Sigmoid colon (tissue), 6 donors: ENCODE measurements at regions not wholly inside any gene's neighbourhood (a gene's known extent, or its start where the extent isn't known, plus 50 kb on each side); places are given as distances from the start of the nearest gene placed in this dataset.

Source experiments
- DNase-seq: peaks from one replicate; pipeline ENCODE4 v3.0.0-alpha.2; 2019
- H3K27ac ChIP-seq, 4 donors: fragments of 200-600 bp; sonication (generic); one replicate each; pipeline ENCODE4 v1.5.1; 2016 to 2019; ENCODE audit warnings: mild to moderate bottlenecking in 1 of 4
- H3K27me3 ChIP-seq, 3 donors: fragments of 200-600 bp; sonication (generic); one replicate each; pipeline ENCODE4 v1.5.1; 2019; ENCODE audit warnings: mild to moderate bottlenecking in 1 of 3
- H3K36me3 ChIP-seq, 4 donors: fragments of 200-600 bp; sonication (generic); one replicate each; pipeline ENCODE4 v1.5.1; 2016 to 2019
- H3K4me1 ChIP-seq, 4 donors: fragments of 200-600 bp; sonication (generic); one replicate each; pipeline ENCODE4 v1.5.1; 2017 to 2019
- H3K4me3 ChIP-seq, 4 donors: fragments of 200-600 bp; sonication (generic); one replicate each; pipeline ENCODE4 v1.5.1; 2017 to 2019; ENCODE audit warnings: mild to moderate bottlenecking in 2 of 4, moderate library complexity in 1 of 4
- H3K9me3 ChIP-seq, 4 donors: fragments of 200-600 bp in 3 of 4; sonication (generic) in 3 of 4; one replicate each; pipeline versions ENCODE4 v1.5.1 to v1.6.1; 2013 to 2019
- CTCF ChIP-seq, 4 experiments: fragments of 450-650 bp in 3 of 4; fragments of 200-600 bp in 1 of 4; IDR thresholded peaks; one replicate each; pipeline ENCODE4 v1.5.1; 2016 to 2019; ENCODE audit warnings: antibody characterized with exemption in 4 of 4, mild to moderate bottlenecking in 3 of 4, moderate library complexity in 2 of 4
- EP300 ChIP-seq, 4 donors: sonication (generic); formaldehyde crosslinking; IDR thresholded peaks; one replicate each; pipeline ENCODE4 v1.6.1; 2017; ENCODE audit warnings: antibody characterized with exemption in 4 of 4
- POLR2A ChIP-seq, 2 donors: fragments of 450-650 bp; IDR thresholded peaks; one replicate each; pipeline ENCODE4 v1.6.1; 2016; ENCODE audit warnings: antibody characterized with exemption in 2 of 2, mild to moderate bottlenecking in 2 of 2, moderate library complexity in 2 of 2
- POLR2AphosphoS5 ChIP-seq, 4 donors: sonication (generic); formaldehyde crosslinking; IDR thresholded peaks; one replicate each; pipeline ENCODE4 v1.6.1; 2017; ENCODE audit warnings: antibody characterized with exemption in 4 of 4
- WGBS, 2 donors: extraction: QIAGEN DNeasy Blood & Tissue Kit; methylation state at CpG; one replicate each; pipeline ENCODE4 v1.1.7; 2013; 5-methylcytosine and 5-hydroxymethylcytosine counted together
- intact Hi-C: fragments of 100-400 bp; cut with DNase I; formaldehyde crosslinking; loops from one replicate; pipeline ENCODE4 v1.15.1; 2023
- donor health status: healthy with polysubstance abuse.
- donor health status: healthy.

GRCh38 chr18:46314011-46314410 is 209.8 kb downstream of the HAUS1 start:
- H3K4me3 ChIP-seq = no peak overlapping the region
- DNase-seq = no peak
- H3K36me3 ChIP-seq = no peaks in the 10 kb centered on the region
- 93 to 94% methylated on average over 7 of the region's 7 CpGs for WGBS, 2 donors
- H3K9me3 ChIP-seq = no peaks in the 10 kb centered on the region
- intact Hi-C loops = no loop called here
- no peaks in the 10 kb centered on the region for H3K27me3 ChIP-seq
- no peak overlapping the region for H3K27ac ChIP-seq
- no peaks in the 10 kb centered on the region for H3K4me1 ChIP-seq
- no peak for TF ChIP-seq CTCF (IDR thresholded peaks at IDR 0.05)
- no peak for TF ChIP-seq POLR2AphosphoS5 (IDR thresholded peaks at IDR 0.05)
- TF ChIP-seq EP300 (IDR thresholded peaks at IDR 0.05) = no peak
- no peak for TF ChIP-seq POLR2A (IDR thresholded peaks at IDR 0.05)

- intact Hi-C loops = no loop called here
- H3K27ac ChIP-seq = no peak overlapping the region
- TF ChIP-seq EP300 (IDR thresholded peaks at IDR 0.05) = no peak
- TF ChIP-seq POLR2AphosphoS5 (IDR thresholded peaks at IDR 0.05) = no peak
- TF ChIP-seq CTCF (IDR thresholded peaks at IDR 0.05) = no peak
- TF ChIP-seq POLR2A (IDR thresholded peaks at IDR 0.05) = no peak
- no peaks in the 10 kb centered on the region for H3K36me3 ChIP-seq
- no peak for DNase-seq
- H3K4me3 ChIP-seq = no peak overlapping the region
- 86 to 87% methylated on average over 2 of the region's 2 CpGs for WGBS, 2 donors
- no peaks in the 10 kb centered on the region for H3K4me1 ChIP-seq
- no peaks in the 10 kb centered on the region for H3K9me3 ChIP-seq
- no peaks in the 10 kb centered on the region for H3K27me3 ChIP-seq
Observed at GRCh38 chr18:46315161-46315560, 211.0 kb downstream of the HAUS1 start.

GRCh38 chr18:46318356-46318755 is 214.2 kb downstream of the HAUS1 start:
- no peaks in the 10 kb centered on the region for H3K4me1 ChIP-seq
- H3K4me3 ChIP-seq = no peak overlapping the region
- DNase-seq = no peak
- no peaks in the 10 kb centered on the region for H3K9me3 ChIP-seq
- intact Hi-C loops = no loop called here
- no peaks in the 10 kb centered on the region for H3K27me3 ChIP-seq
- 88 to 89% methylated on average over 5 of the region's 5 CpGs for WGBS, 2 donors
- H3K27ac ChIP-seq = no peak overlapping the region
- TF ChIP-seq POLR2A (IDR thresholded peaks at IDR 0.05) = no peak
- TF ChIP-seq POLR2AphosphoS5 (IDR thresholded peaks at IDR 0.05) = no peak
- TF ChIP-seq CTCF (IDR thresholded peaks at IDR 0.05) = no peak
- TF ChIP-seq EP300 (IDR thresholded peaks at IDR 0.05) = no peak
- H3K36me3 ChIP-seq = no peaks in the 10 kb centered on the region

- Histone ChIP-seq H3K4me1 (no peaks in the 10 kb centered on the region), H3K9me3 (no peaks in the 10 kb centered on the region), H3K27me3 (no peaks in the 10 kb centered on the region), H3K27ac (no peak overlapping the region), H3K4me3 (no peak overlapping the region), H3K36me3 (no peaks in the 10 kb centered on the region)
- 64 to 81% methylated on average over 1 of the region's 1 CpG for WGBS, 2 donors
- intact Hi-C loops = no loop called here
- no peak for TF ChIP-seq POLR2AphosphoS5 (IDR thresholded peaks at IDR 0.05)
- no peak for TF ChIP-seq EP300 (IDR thresholded peaks at IDR 0.05)
- no peak for TF ChIP-seq POLR2A (IDR thresholded peaks at IDR 0.05)
- TF ChIP-seq CTCF (IDR thresholded peaks at IDR 0.05) = no peak
- no peak for DNase-seq
Observed at GRCh38 chr18:46319783-46320182, 215.6 kb downstream of the HAUS1 start.

GRCh38 chr18:46320297-46320696 is 216.1 kb downstream of the HAUS1 start:
- H3K4me1 ChIP-seq = no peaks in the 10 kb centered on the region

More at GRCh38 chr18:46320297-46320696, 216.1 kb downstream of the HAUS1 start:
- 82 to 95% methylated on average over 4 of the region's 4 CpGs for WGBS, 2 donors
- intact Hi-C loops = no loop called here
- H3K4me3 ChIP-seq = no peak overlapping the region
- DNase-seq = no peak
- no peaks in the 10 kb centered on the region for H3K27me3 ChIP-seq
- no peak overlapping the region for H3K27ac ChIP-seq
- no peaks in the 10 kb centered on the region for H3K36me3 ChIP-seq
- H3K9me3 ChIP-seq = no peaks in the 10 kb centered on the region
- no peak for TF ChIP-seq POLR2A (IDR thresholded peaks at IDR 0.05)
- no peak for TF ChIP-seq EP300 (IDR thresholded peaks at IDR 0.05)
- TF ChIP-seq POLR2AphosphoS5 (IDR thresholded peaks at IDR 0.05) = no peak
- TF ChIP-seq CTCF (IDR thresholded peaks at IDR 0.05) = no peak
